SK-N-SH treated with all-trans-retinoic acid at 6 μM for 48 hours (cell line): ENCODE measurements at regions not wholly inside any gene's neighbourhood (a gene's known extent, or its start where the extent isn't known, plus 50 kb on each side); places are given as distances from the start of the nearest gene placed in this dataset.

Experiments
- ATAC-seq: fragments of 200-7000 bp; cut with Tn5 transposase; 3 replicates; pipeline ENCODE4 v1.9.1; 2020; ENCODE audit warnings: mild to moderate bottlenecking, moderate library complexity
- ARNTL ChIP-seq: fragments of 450-650 bp; formaldehyde crosslinking; IDR thresholded peaks from 2 replicates; pipeline ENCODE4 v1.5.0; 2020; ENCODE audit warnings: low read depth, mild to moderate bottlenecking, moderate library complexity, borderline replicate concordance
- BACH2 ChIP-seq: fragments of 250-450 bp; sonication (Bioruptor Pico); IDR thresholded peaks from 2 replicates; pipeline ENCODE4 v1.9.0; 2021; ENCODE audit warnings: mild to moderate bottlenecking, borderline replicate concordance
- CREB5 ChIP-seq: fragments of 250-450 bp; sonication (Bioruptor Pico); IDR thresholded peaks from 2 replicates; pipeline ENCODE4 v1.5.1; 2020; ENCODE audit warnings: low read depth, mild to moderate bottlenecking, moderate library complexity
- CSDC2 ChIP-seq: fragments of 250-450 bp; sonication (Bioruptor Pico); IDR thresholded peaks from 2 replicates; pipeline ENCODE4 v1.5.0; 2020; ENCODE audit warnings: mild to moderate bottlenecking, moderate library complexity
- ESRRG ChIP-seq: fragments of 250-450 bp; sonication (Bioruptor Pico); IDR thresholded peaks from 2 replicates; pipeline ENCODE4 v1.6.1; 2021; ENCODE audit warnings: mild to moderate bottlenecking
- GLIS3 ChIP-seq: fragments of 250-450 bp; sonication (Bioruptor Pico); IDR thresholded peaks from 2 replicates; pipeline ENCODE4 v1.5.0; 2020; ENCODE audit warnings: mild to moderate bottlenecking, moderate library complexity
- ISL1 ChIP-seq: fragments of 250-450 bp; sonication (Bioruptor Pico); IDR thresholded peaks from 2 replicates; pipeline ENCODE4 v2.1.2; 2022; ENCODE audit warnings: mild to moderate bottlenecking, moderate library complexity
- PATZ1 ChIP-seq: fragments of 250-450 bp; sonication (Bioruptor Pico); IDR thresholded peaks from 2 replicates; pipeline ENCODE4 v1.8.0; 2020; ENCODE audit warnings: mild to moderate bottlenecking, moderate library complexity, borderline replicate concordance
- POU6F1 ChIP-seq: fragments of 250-450 bp; sonication (Bioruptor Pico); IDR thresholded peaks from 2 replicates; pipeline ENCODE4 v1.8.0; 2021; ENCODE audit warnings: low read depth, mild to moderate bottlenecking, moderate library complexity, borderline replicate concordance
- PPARA ChIP-seq: fragments of 250-450 bp; sonication (Bioruptor Pico); IDR thresholded peaks from 2 replicates; pipeline ENCODE4 v1.5.0; 2020; ENCODE audit warnings: mild to moderate bottlenecking, borderline replicate concordance
- RARB ChIP-seq: fragments of 250-450 bp; sonication (Bioruptor Pico); IDR thresholded peaks from 2 replicates; pipeline ENCODE4 v1.8.0; 2021; ENCODE audit warnings: mild to moderate bottlenecking, moderate library complexity
- SNAI2 ChIP-seq: fragments of 250-450 bp; sonication (Bioruptor Pico); IDR thresholded peaks from 2 replicates; pipeline ENCODE4 v1.5.0; 2020; ENCODE audit warnings: mild to moderate bottlenecking, moderate library complexity
- TCF4 ChIP-seq: fragments of 250-450 bp; sonication (Bioruptor Pico); IDR thresholded peaks from 2 replicates; pipeline ENCODE4 v1.8.0; 2021; ENCODE audit warnings: mild to moderate bottlenecking, moderate library complexity, borderline replicate concordance
- TOX ChIP-seq: fragments of 250-450 bp; sonication (Bioruptor Pico); IDR thresholded peaks from 2 replicates; pipeline ENCODE4 v1.8.0; 2021; ENCODE audit warnings: mild to moderate bottlenecking, moderate library complexity, borderline replicate concordance
- TSHZ2 ChIP-seq: fragments of 250-450 bp; sonication (Bioruptor Pico); IDR thresholded peaks from 2 replicates; pipeline ENCODE4 v1.5.0; 2020; ENCODE audit warnings: mild to moderate bottlenecking, moderate library complexity
- ZC3H10 ChIP-seq: fragments of 250-450 bp; sonication (Bioruptor Pico); IDR thresholded peaks from 2 replicates; pipeline ENCODE4 v1.5.1; 2021; ENCODE audit warnings: mild to moderate bottlenecking, moderate library complexity
- ZFP3 ChIP-seq: fragments of 250-450 bp; sonication (Bioruptor Pico); IDR thresholded peaks from 2 replicates; pipeline ENCODE4 v1.5.0; 2020; ENCODE audit warnings: mild to moderate bottlenecking, moderate library complexity
- ZFP30 ChIP-seq: fragments of 450-650 bp; formaldehyde crosslinking; IDR thresholded peaks from 2 replicates; pipeline ENCODE4 v1.5.0; 2022; ENCODE audit warnings: mild to moderate bottlenecking, moderate library complexity
- ZNF565 ChIP-seq: fragments of 450-650 bp; formaldehyde crosslinking; conservative IDR thresholded peaks from 2 replicates; pipeline ENCODE4 v1.5.0; 2020; ENCODE audit warnings: low read depth, mild to moderate bottlenecking, moderate library complexity
- ZNF70 ChIP-seq: fragments of 450-650 bp; formaldehyde crosslinking; IDR thresholded peaks from 2 replicates; pipeline ENCODE4 v1.5.0; 2020; ENCODE audit warnings: mild to moderate bottlenecking, moderate library complexity
- ZNF8 ChIP-seq: fragments of 450-650 bp; formaldehyde crosslinking; IDR thresholded peaks from 2 replicates; pipeline ENCODE4 v1.5.0; 2020; ENCODE audit warnings: mild to moderate bottlenecking, moderate library complexity

- TF ChIP-seq ZNF70 (CRISPR knock-in tag) (no peak), TOX (CRISPR knock-in tag) (no peak), BACH2 (no peak), SNAI2 (no peak), TSHZ2 (CRISPR knock-in tag) (no peak), POU6F1 (CRISPR knock-in tag) (no peak), TCF4 (CRISPR knock-in tag) (no peak)
- TF ChIP-seq, all 23 proteins: peak for 0
Measured at GRCh38 chr6:19169366-19169765, 667.8 kb upstream of the ID4 start (continued).

GRCh38 chr6:19175023-19175422 is 662.1 kb upstream of the ID4 start:
- ATAC-seq, result no peak

More at GRCh38 chr6:19175023-19175422, 662.1 kb upstream of the ID4 start:
- TF ChIP-seq CREB5 (CRISPR knock-in tag) (no peak), ZFP30 (no peak), ARNTL (CRISPR knock-in tag) (no peak), ZNF70 (CRISPR knock-in tag) (no peak), SNAI2 (no peak), TCF4 (CRISPR knock-in tag) (no peak), PATZ1 (CRISPR knock-in tag) (no peak), ZC3H10 (no peak), ZNF565 (CRISPR knock-in tag) (no peak), RARB (no peak), POU6F1 (CRISPR knock-in tag) (no peak), TSHZ2 (CRISPR knock-in tag) (no peak), ISL1 (CRISPR knock-in tag) (no peak), ZNF8 (CRISPR knock-in tag) (no peak), PPARA (CRISPR knock-in tag) (no peak), ZFP3 (CRISPR knock-in tag) (no peak), GLIS3 (CRISPR knock-in tag) (no peak), ESRRG (no peak), CSDC2 (no peak), TOX (CRISPR knock-in tag) (no peak)
